ENCODE measurements at regions not wholly inside any gene's neighbourhood (a gene's known extent, or its start where the extent isn't known, plus 50 kb on each side); places are given as distances from the start of the nearest gene placed in this dataset.
A peak's percentile ranks its signal among the peaks of the same experiment; 100 is the strongest.

- DNase-seq (ENCODE audit: low spot score), result no peak
Measured at GRCh38 chr4:138688408-138689085, 327.0 kb upstream of the NOCT start.

DNA sequence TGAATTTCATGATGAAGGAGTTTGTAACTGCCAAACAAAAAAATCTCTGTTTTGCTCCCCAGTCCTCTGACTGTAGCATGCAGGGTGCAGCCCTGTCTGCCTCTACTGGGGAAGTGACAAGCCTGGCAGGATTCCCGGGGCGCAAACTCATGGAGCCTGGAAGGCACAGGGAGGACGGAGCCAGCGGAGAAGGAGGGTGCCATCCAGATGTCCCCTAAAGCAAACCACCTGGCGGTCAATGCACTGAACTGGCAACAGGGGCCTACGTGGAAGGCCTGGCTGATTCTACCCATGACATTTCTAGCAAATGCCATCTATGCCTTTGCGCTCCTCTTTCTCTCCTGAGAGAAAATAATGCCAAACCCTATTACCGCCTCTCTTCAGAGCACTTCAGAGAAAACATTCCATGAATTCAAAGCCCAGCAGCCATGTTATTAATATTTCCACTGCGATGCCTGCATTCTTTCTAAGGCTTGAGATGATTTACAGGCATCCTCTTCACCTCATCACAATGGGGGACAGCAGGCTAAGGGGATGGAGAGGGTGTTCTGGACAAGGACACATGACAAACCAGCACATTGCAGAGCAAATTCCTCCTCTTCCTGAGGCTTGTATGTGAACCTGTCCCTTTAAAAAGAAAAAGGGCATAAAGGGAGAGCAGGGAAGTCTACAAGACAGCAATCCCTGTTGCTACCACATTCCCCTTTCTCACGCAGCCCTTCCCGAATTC lies 329.3 kb upstream of the NOCT start:
- DNase-seq (ENCODE audit: low spot score), result no peak

GRCh38 chr4:138685316-138685715 lies 330.3 kb upstream of the NOCT start:
- DNase-seq (ENCODE audit: low spot score), result no peak

- DNase-seq (ENCODE audit: low spot score), result peak; percentile 60
Measured at GRCh38 chr4:138680989-138681604, 334.5 kb upstream of the NOCT start.

- no peak for DNase-seq (ENCODE audit: low spot score)
Measured at GRCh38 chr4:138680256-138680655, 335.3 kb upstream of the NOCT start.

- no peak for DNase-seq (ENCODE audit: low spot score)
Measured at GRCh38 chr4:138678985-138679746, 336.4 kb upstream of the NOCT start.

- DNase-seq (ENCODE audit: low spot score), result no peak
Measured at GRCh38 chr4:138677748-138678147, 337.8 kb upstream of the NOCT start.

DNA sequence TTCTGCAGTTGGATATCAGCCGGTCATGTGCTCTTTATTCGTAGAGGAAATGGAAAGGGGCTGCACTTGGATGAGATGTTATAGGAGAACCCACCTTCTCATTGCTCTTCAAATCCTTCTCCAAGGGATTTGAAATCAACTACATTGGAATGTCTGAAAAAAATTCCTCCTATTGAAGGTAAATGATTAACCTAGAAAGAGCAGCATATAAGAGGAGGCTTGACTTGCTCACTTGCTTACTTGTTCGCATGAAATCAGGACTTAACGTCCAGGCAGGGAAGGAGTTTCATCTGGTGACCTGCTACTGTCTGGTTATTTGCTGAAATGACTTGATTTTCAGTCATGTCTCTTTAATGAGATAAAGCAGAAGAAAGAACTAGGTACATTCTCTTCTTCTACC lies 338.4 kb upstream of the NOCT start:
- DNase-seq (ENCODE audit: low spot score), result no peak

DNA sequence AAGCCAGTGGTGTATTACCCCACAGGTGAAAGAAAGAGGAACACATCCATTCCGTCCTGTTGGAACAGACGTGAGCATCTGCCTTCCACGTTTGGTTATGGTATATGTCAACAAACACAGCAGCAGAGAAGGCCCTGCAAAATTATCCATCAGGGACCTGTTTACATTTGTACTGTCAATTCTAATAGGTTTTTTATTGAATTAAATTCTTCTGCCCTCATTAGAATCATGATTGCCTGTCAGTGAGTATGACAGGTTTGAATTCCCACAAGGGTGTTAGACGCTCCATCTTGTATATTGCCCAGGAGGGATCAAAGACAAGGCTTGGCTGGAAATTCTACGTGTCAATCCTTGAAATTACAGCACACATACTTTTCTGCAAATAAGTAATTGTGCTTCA lies 339.9 kb upstream of the NOCT start:
- no peak for DNase-seq (ENCODE audit: low spot score)

GRCh38 chr4:138674209-138674608 lies 341.4 kb upstream of the NOCT start:
- DNase-seq (ENCODE audit: low spot score), result no peak

DNA sequence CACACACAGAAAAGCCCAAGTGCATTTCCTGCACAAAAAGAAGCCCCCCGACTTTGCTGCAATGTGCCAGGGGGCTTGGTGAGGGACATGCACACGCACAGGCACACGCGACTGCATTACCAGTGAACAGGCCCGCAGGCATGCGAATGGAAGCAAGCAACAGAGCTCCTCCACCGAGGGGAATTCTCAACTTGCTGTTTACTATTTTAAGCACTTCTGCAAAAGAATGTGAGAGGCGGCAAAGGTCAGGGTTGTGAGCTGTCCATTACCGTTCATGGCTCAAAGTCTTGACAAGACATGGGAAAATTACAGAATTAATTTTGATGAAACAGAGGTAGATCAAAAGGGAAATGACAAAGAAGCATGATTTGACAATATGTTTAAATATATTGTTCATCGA lies 342.5 kb upstream of the NOCT start:
- no peak for DNase-seq (ENCODE audit: low spot score)

DNA sequence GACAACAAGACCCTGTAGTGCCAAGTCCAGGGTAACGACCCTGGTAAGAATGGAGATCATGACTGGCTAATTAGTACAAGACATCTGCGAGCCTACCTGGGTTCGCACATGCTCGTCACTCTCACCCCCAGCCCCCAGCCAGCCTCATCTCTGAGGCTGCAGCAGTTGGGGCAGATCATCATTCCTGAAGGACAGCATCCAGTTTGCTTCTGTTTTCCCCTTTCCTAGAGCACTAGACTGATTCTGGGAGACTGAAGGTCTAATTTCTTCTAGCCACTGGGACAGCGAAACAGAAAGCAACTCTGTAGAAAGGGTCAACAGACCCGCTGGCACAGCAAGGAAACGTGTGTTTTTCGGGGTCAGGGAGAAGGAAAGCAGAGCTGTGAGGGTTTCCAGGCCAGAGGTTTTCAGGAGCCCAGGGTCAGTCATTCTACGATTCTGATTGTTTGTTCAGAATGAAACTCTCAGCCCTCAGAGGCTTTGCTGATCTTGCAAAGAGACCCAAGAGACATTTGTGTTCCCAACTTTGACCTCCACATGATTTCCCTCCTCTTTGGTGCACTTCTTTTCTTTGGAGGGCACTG lies 343.1 kb upstream of the NOCT start:
- DNase-seq (ENCODE audit: low spot score), result no peak

GRCh38 chr4:138671606-138672084 lies 343.9 kb upstream of the NOCT start:
- DNase-seq (ENCODE audit: low spot score), result no peak

DNA sequence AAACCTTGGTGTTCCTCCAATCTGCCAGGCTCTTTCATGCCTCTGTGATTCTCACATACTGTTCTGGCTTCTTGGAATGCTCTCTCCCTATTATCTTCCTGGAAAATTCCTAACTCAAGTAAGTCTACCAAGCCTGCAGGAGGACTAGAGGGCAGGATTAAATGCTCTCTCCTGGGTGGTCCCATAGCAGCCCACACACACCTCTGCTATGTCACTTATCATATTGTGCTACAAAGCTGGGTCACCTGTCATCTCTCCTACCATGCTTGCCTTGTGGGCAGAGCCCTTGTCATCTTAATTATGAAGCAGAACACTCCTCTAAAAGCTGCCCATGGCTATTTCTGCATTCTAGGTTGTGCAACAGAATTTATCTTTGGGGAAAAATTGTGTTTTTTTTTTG lies 344.5 kb upstream of the NOCT start:
- no peak for DNase-seq (ENCODE audit: low spot score)

- no peak for DNase-seq (ENCODE audit: low spot score)
Measured at GRCh38 chr4:138670681-138671080, 344.9 kb upstream of the NOCT start.

- no peak for DNase-seq (ENCODE audit: low spot score)
Measured at GRCh38 chr4:138669479-138670315, 345.9 kb upstream of the NOCT start.

GRCh38 chr4:138668309-138668708 lies 347.3 kb upstream of the NOCT start:
- no peak for DNase-seq (ENCODE audit: low spot score)

- DNase-seq (ENCODE audit: low spot score), result no peak
Measured at GRCh38 chr4:138666366-138666765, 349.2 kb upstream of the NOCT start.

DNA sequence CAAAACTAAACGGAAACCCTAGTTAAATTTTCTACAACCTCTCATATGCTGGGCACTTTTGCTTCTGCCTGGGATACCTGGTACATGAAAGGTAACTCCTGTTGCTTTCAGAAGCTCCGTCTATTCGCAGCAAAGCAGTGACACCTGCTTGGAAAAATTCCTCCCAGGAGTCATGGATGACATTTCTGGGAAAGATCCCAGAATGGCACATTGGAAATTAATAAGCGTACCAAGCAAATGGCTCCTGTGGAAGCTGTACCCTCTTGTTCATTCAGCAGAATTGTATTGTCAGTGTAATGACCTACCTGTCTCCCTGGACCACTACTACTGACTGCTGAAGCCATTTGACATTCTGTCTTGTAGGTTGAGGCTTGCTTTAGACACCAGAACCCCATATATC lies 349.7 kb upstream of the NOCT start:
- DNase-seq (ENCODE audit: low spot score), result no peak

DNA sequence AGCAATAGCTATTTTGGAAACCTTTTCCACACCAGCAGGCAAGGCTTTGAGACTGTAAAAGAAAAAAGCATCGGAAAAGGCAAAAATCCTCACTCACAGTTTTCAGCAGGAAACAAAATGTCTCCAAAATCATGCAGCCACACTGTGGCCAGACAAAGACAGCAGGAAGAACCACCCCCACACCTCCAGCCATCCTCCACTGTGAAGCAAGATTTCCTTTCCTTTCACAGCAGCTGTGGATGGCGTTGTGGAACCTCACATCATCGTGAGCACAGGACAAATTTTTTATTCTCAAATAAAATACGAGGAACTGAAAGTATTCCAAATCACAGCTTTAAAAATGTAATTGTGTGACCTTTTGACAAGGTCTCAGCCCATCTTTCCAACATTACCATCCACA lies 351.7 kb upstream of the NOCT start:
- no peak for DNase-seq (ENCODE audit: low spot score)

- DNase-seq (ENCODE audit: low spot score), result peak; percentile 61
Measured at GRCh38 chr4:138659812-138660316, 355.7 kb upstream of the NOCT start.

All from iPS-NIHi11 (cell line).